ENCODE measurements at regions not wholly inside any gene's neighbourhood (a gene's known extent, or its start where the extent isn't known, plus 50 kb on each side); places are given as distances from the start of the nearest gene placed in this dataset.

DNA sequence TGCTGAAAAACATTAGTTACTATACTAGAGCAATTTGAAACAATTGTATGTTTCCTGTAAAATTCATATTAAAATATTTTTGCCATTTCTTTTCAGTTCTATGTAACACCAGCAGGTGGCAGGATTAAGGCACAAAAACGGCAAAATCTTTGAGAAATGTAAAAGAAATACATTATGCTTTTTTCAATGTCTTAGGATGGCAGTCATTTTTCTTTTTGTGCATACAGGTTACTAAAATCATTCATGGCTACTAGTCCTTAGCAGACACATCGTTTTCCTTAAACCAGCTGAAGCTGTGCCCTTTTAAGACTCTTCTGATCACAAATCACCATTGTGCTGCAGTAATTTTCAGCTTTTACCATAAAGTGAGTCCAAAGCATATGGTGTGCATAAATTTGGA is 800.7 kb upstream of the SLITRK5 start:
- TF ChIP-seq, protein P1, sequence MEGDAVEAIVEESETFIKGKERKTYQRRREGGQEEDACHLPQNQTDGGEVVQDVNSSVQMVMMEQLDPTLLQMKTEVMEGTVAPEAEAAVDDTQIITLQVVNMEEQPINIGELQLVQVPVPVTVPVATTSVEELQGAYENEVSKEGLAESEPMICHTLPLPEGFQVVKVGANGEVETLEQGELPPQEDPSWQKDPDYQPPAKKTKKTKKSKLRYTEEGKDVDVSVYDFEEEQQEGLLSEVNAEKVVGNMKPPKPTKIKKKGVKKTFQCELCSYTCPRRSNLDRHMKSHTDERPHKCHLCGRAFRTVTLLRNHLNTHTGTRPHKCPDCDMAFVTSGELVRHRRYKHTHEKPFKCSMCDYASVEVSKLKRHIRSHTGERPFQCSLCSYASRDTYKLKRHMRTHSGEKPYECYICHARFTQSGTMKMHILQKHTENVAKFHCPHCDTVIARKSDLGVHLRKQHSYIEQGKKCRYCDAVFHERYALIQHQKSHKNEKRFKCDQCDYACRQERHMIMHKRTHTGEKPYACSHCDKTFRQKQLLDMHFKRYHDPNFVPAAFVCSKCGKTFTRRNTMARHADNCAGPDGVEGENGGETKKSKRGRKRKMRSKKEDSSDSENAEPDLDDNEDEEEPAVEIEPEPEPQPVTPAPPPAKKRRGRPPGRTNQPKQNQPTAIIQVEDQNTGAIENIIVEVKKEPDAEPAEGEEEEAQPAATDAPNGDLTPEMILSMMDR (IDR thresholded peaks at IDR 0.05) = peak; percentile 46 to 59 (median 56)
- no peak for TF ChIP-seq POLR2A (IDR thresholded peaks at IDR 0.05)
- no peak for TF ChIP-seq POLR2AphosphoS5 (IDR thresholded peaks at IDR 0.05)

All from transverse colon (tissue), 4 donors.